GM23248 (cell line): ENCODE measurements at regions not wholly inside any gene's neighbourhood (a gene's known extent, or its start where the extent isn't known, plus 50 kb on each side); places are given as distances from the start of the nearest gene placed in this dataset.

ENCODE experiments used
- DNase-seq: peaks from one replicate; pipeline ENCODE4 v3.0.0-alpha.2; 2015
- H2AFZ ChIP-seq: fragments of 200-600 bp; sonication (generic); 2 replicates; pipeline ENCODE4 v1.6.1; 2016; ENCODE audit warnings: antibody characterized with exemption
- H3F3A ChIP-seq: fragments of 200-600 bp; sonication (generic); 2 replicates; pipeline ENCODE4 v1.6.1; 2016; ENCODE audit warnings: mild to moderate bottlenecking, antibody characterized with exemption, mixed run types; ENCODE audit not compliant: insufficient read depth
- H3K27ac ChIP-seq: fragments of 200-600 bp; sonication (generic); 2 replicates; pipeline ENCODE4 v1.5.1; 2016; ENCODE audit warnings: mild to moderate bottlenecking
- H3K27me3 ChIP-seq: fragments of 200-600 bp; sonication (generic); replicated peaks from 2 replicates; pipeline ENCODE4 v1.6.1; 2016; ENCODE audit warnings: mild to moderate bottlenecking; ENCODE audit not compliant: insufficient read depth
- H3K36me3 ChIP-seq: fragments of 200-600 bp; sonication (generic); 2 replicates; pipeline ENCODE4 v1.6.1; 2016; ENCODE audit warnings: low read depth, mild to moderate bottlenecking
- H3K4me1 ChIP-seq: fragments of 200-600 bp; sonication (generic); 2 replicates; pipeline ENCODE4 v1.6.1; 2016; ENCODE audit warnings: mild to moderate bottlenecking; ENCODE audit not compliant: insufficient read depth
- H3K4me2 ChIP-seq: fragments of 200-600 bp; sonication (generic); one replicate; pipeline ENCODE4 v1.6.1; 2016; ENCODE audit warnings: mild to moderate bottlenecking; ENCODE audit not compliant: unreplicated experiment
- H3K4me3 ChIP-seq: fragments of 200-600 bp; sonication (generic); 2 replicates; pipeline ENCODE4 v1.5.1; 2016; ENCODE audit warnings: mild to moderate bottlenecking
- H3K79me2 ChIP-seq: fragments of 200-600 bp; sonication (generic); 2 replicates; pipeline ENCODE4 v1.6.1; 2016; ENCODE audit warnings: mild to moderate bottlenecking; ENCODE audit not compliant: insufficient read depth
- H3K9ac ChIP-seq: fragments of 200-600 bp; sonication (generic); 2 replicates; pipeline ENCODE4 v1.6.1; 2016; ENCODE audit warnings: mild to moderate bottlenecking
- H3K9me2 ChIP-seq: fragments of 200-600 bp; sonication (generic); 2 replicates; pipeline ENCODE4 v1.6.1; 2016; ENCODE audit warnings: mixed run types, mild to moderate bottlenecking, moderate library complexity; ENCODE audit not compliant: insufficient read depth
- H3K9me3 ChIP-seq: fragments of 200-600 bp; sonication (generic); one replicate; pipeline ENCODE4 v1.6.1; 2017; ENCODE audit warnings: low read depth
- H4K20me1 ChIP-seq: fragments of 200-600 bp; sonication (generic); 2 replicates; pipeline ENCODE4 v1.6.0; 2016; ENCODE audit not compliant: insufficient read depth
- EZH2 ChIP-seq: fragments of 200-600 bp; sonication (generic); IDR thresholded peaks from 2 replicates; pipeline ENCODE4 v1.6.1; 2018; ENCODE audit warnings: antibody characterized with exemption, mild to moderate bottlenecking; ENCODE audit not compliant: insufficient read depth, poor library complexity, severe bottlenecking
- EZH2phosphoT487 ChIP-seq: fragments of 200-600 bp; sonication (generic); IDR thresholded peaks from 2 replicates; pipeline ENCODE4 v1.6.1; 2018; ENCODE audit warnings: antibody characterized with exemption, moderate library complexity, mild to moderate bottlenecking, low read depth; ENCODE audit not compliant: insufficient read depth
- WGBS, 2 experiments: methylation state at CpG; one replicate each; pipeline ENCODE4 v1.1.6; 2015 to 2017; ENCODE audit warnings: low lambda C conversion rate in 2 of 2, low coverage in 1 of 2; ENCODE audit errors: missing lambda C conversion rate in 2 of 2; 5-methylcytosine and 5-hydroxymethylcytosine counted together
- in situ Hi-C: fragments of 300-500 bp; cut with MboI; formaldehyde crosslinking; loops from 2 replicates; pipeline ENCODE4 v1.15.0; 2020

GRCh38 chr3:102226463-102226862 is 208.4 kb upstream of the ZPLD1 start:
- DNase-seq: no peak
- Histone ChIP-seq H4K20me1 (no peaks in the 10 kb centered on the region), H3F3A (no peaks in the 10 kb centered on the region), H3K4me2 (no peak overlapping the region), H3K36me3 (no peaks in the 10 kb centered on the region), H3K27me3 (no peaks in the 10 kb centered on the region), H3K79me2 (no peaks in the 10 kb centered on the region), H2AFZ (no peak overlapping the region), H3K9ac (no peak overlapping the region), H3K4me1 (no peaks in the 10 kb centered on the region), H3K4me3 (no peak overlapping the region), H3K27ac (no peak overlapping the region), H3K9me3 (no peaks in the 10 kb centered on the region), H3K9me2 (no peaks in the 10 kb centered on the region)
- in situ Hi-C loops: no loop called here
- WGBS, 2 experiments: 90 to 96% methylated on average over 1 of the region's 1 CpG
- TF ChIP-seq EZH2: no peak
- TF ChIP-seq EZH2phosphoT487: no peak

- Histone ChIP-seq H3K27me3 (no peaks in the 10 kb centered on the region), H3K9ac (no peak overlapping the region), H2AFZ (peak overlapping the region; percentile 42; the same call in 1 of the 2 replicates), H3F3A (no peaks in the 10 kb centered on the region), H4K20me1 (no peaks in the 10 kb centered on the region), H3K79me2 (no peaks in the 10 kb centered on the region), H3K4me1 (no peaks in the 10 kb centered on the region), H3K4me3 (0 out of 2 replicates have a peak overlapping the region, but pooled peaks have one; percentile 9), H3K9me3 (no peaks in the 10 kb centered on the region), H3K9me2 (no peaks in the 10 kb centered on the region), H3K4me2 (peak overlapping the region; percentile 60), H3K27ac (no peak overlapping the region), H3K36me3 (no peaks in the 10 kb centered on the region)
- in situ Hi-C loops: no loop called here
- DNase-seq: peak; percentile 69
- TF ChIP-seq EZH2 (no peak), EZH2phosphoT487 (no peak)
- WGBS, 2 experiments: 14 to 15% methylated on average over 7 of the region's 7 CpGs
These were observed 205.7 kb upstream of the ZPLD1 start for GRCh38 chr3:102229062-102229655.

GRCh38 chr3:102230057-102230456 is 204.8 kb upstream of the ZPLD1 start:
- no peaks in the 10 kb centered on the region for H3K36me3 ChIP-seq
- no peaks in the 10 kb centered on the region for H3K9me3 ChIP-seq
- H3K4me1 ChIP-seq: no peaks in the 10 kb centered on the region
- H3K27me3 ChIP-seq: 0 out of 2 replicates have a peak, but pooled peaks cover 4% of the 10 kb centered on the region
- no peaks in the 10 kb centered on the region for H3K9me2 ChIP-seq
- H4K20me1 ChIP-seq: no peaks in the 10 kb centered on the region
- no peak overlapping the region for H3K27ac ChIP-seq
- DNase-seq: no peak
- H2AFZ ChIP-seq: no peak overlapping the region
- no peak for TF ChIP-seq EZH2
- TF ChIP-seq EZH2phosphoT487: no peak
- no peaks in the 10 kb centered on the region for H3F3A ChIP-seq
- H3K4me2 ChIP-seq: no peak overlapping the region
- H3K9ac ChIP-seq: no peak overlapping the region
- WGBS, 2 experiments: 94 to 97% methylated on average over 2 of the region's 2 CpGs
- H3K4me3 ChIP-seq: no peak overlapping the region
- in situ Hi-C loops: loop anchor here (5.0 kb wide), 1 partner anchor 307 kb away; no protein-coding TSS in a partner anchor
- H3K79me2 ChIP-seq: no peaks in the 10 kb centered on the region

- Histone ChIP-seq H3F3A (no peaks in the 10 kb centered on the region), H3K9me2 (no peaks in the 10 kb centered on the region), H3K79me2 (no peaks in the 10 kb centered on the region), H3K27me3 (peaks cover 12% of the 10 kb centered on the region; the same call in 1 of the 2 replicates), H3K4me3 (no peak overlapping the region), H3K9me3 (no peaks in the 10 kb centered on the region), H3K27ac (no peak overlapping the region), H4K20me1 (no peaks in the 10 kb centered on the region), H3K4me1 (no peaks in the 10 kb centered on the region), H3K36me3 (no peaks in the 10 kb centered on the region), H3K9ac (no peak overlapping the region), H3K4me2 (no peak overlapping the region), H2AFZ (no peak overlapping the region)
- WGBS, 2 experiments: 71 to 77% methylated on average over 1 of the region's 1 CpG
- DNase-seq: no peak
- TF ChIP-seq EZH2phosphoT487 (no peak), EZH2 (no peak)
- in situ Hi-C loops: loop anchor here (5.0 kb wide), 1 partner anchor 303 kb away; no protein-coding TSS in a partner anchor
These were observed 200.9 kb upstream of the ZPLD1 start for GRCh38 chr3:102233881-102234280.

- Histone ChIP-seq H3K9me3 (no peaks in the 10 kb centered on the region), H3K9ac (no peak overlapping the region), H2AFZ (no peak overlapping the region), H3K4me1 (no peaks in the 10 kb centered on the region), H3K4me2 (no peak overlapping the region), H3K4me3 (no peak overlapping the region), H3K36me3 (no peaks in the 10 kb centered on the region), H3F3A (no peaks in the 10 kb centered on the region), H3K9me2 (no peaks in the 10 kb centered on the region), H3K27ac (no peak overlapping the region), H4K20me1 (no peaks in the 10 kb centered on the region), H3K27me3 (peaks cover 12% of the 10 kb centered on the region; the same call in 1 of the 2 replicates), H3K79me2 (no peaks in the 10 kb centered on the region)
- TF ChIP-seq EZH2 (no peak), EZH2phosphoT487 (no peak)
- 39 to 46% methylated on average over 5 of the region's 5 CpGs for WGBS, 2 experiments
- in situ Hi-C loops: no loop called here
- no peak for DNase-seq
These were observed 199.1 kb upstream of the ZPLD1 start for GRCh38 chr3:102235679-102236078.
